ENCODE measurements at regions not wholly inside any gene's neighbourhood (a gene's known extent, or its start where the extent isn't known, plus 50 kb on each side); places are given as distances from the start of the nearest gene placed in this dataset.

- no peaks in the 10 kb centered on the region for H3K9me3 ChIP-seq
- POLR2A ChIA-PET = no interaction called here
- no peaks in the 10 kb centered on the region for H4K20me1 ChIP-seq (ENCODE audit: insufficient read depth)
- no peaks in the 10 kb centered on the region for H3K36me3 ChIP-seq (replicated peaks in 1 of 2; ENCODE audit: control insufficient read depth in 1 of 2, insufficient read depth in 2 of 2, low read length in 1 of 2)
- no peak overlapping the region for H3K27ac ChIP-seq (ENCODE audit: low read depth in 2 of 2, low read length in 1 of 2)
- no peak for TF ChIP-seq FOSL2 (IDR thresholded peaks at IDR 0.05; ENCODE audit: borderline replicate concordance, low read depth)
- TF ChIP-seq MEF2A (IDR thresholded peaks at IDR 0.05; ENCODE audit: borderline replicate concordance, low read depth) = no peak
- no peak for TF ChIP-seq MXI1 (IDR thresholded peaks at IDR 0.05; ENCODE audit: low read depth, low read length)
- TF ChIP-seq NFIC (IDR thresholded peaks at IDR 0.05; ENCODE audit: borderline replicate concordance) = no peak
- TF ChIP-seq EP300 (IDR thresholded peaks at IDR 0.05; ENCODE audit: borderline replicate concordance in 1 of 2, low read depth in 1 of 2, low read length in 1 of 2) = no peak
- TF ChIP-seq CHD2 (IDR thresholded peaks at IDR 0.05; ENCODE audit: low read length, partially characterized antibody) = no peak
- no peak for TF ChIP-seq TCF12 (IDR thresholded peaks at IDR 0.05)
- TF ChIP-seq, protein P1, sequence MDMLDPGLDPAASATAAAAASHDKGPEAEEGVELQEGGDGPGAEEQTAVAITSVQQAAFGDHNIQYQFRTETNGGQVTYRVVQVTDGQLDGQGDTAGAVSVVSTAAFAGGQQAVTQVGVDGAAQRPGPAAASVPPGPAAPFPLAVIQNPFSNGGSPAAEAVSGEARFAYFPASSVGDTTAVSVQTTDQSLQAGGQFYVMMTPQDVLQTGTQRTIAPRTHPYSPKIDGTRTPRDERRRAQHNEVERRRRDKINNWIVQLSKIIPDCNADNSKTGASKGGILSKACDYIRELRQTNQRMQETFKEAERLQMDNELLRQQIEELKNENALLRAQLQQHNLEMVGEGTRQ (IDR thresholded peaks at IDR 0.05; ENCODE audit: borderline replicate concordance, low read depth, low read length) = no peak
- TF ChIP-seq RFX5 (IDR thresholded peaks at IDR 0.05; ENCODE audit: low read length) = no peak
- TF ChIP-seq SIN3A (IDR thresholded peaks at IDR 0.05; ENCODE audit: borderline replicate concordance, low read depth, low read length) = no peak
- TF ChIP-seq, protein P2, sequence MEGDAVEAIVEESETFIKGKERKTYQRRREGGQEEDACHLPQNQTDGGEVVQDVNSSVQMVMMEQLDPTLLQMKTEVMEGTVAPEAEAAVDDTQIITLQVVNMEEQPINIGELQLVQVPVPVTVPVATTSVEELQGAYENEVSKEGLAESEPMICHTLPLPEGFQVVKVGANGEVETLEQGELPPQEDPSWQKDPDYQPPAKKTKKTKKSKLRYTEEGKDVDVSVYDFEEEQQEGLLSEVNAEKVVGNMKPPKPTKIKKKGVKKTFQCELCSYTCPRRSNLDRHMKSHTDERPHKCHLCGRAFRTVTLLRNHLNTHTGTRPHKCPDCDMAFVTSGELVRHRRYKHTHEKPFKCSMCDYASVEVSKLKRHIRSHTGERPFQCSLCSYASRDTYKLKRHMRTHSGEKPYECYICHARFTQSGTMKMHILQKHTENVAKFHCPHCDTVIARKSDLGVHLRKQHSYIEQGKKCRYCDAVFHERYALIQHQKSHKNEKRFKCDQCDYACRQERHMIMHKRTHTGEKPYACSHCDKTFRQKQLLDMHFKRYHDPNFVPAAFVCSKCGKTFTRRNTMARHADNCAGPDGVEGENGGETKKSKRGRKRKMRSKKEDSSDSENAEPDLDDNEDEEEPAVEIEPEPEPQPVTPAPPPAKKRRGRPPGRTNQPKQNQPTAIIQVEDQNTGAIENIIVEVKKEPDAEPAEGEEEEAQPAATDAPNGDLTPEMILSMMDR (IDR thresholded peaks at IDR 0.05) = no peak
- H2AFZ ChIP-seq (ENCODE audit: low read depth) = no peak overlapping the region
- WGBS (ENCODE audit: low lambda C conversion rate) = 91% methylated on average over 3 of the region's 3 CpGs
- H3K9me2 ChIP-seq = no peaks in the 10 kb centered on the region
- CTCF ChIA-PET = no interaction called here
- H3F3A ChIP-seq (replicated peaks; ENCODE audit: insufficient read depth) = no peaks in the 10 kb centered on the region
- H3K27me3 ChIP-seq (ENCODE audit: insufficient read depth) = no peaks in the 10 kb centered on the region
- no peak overlapping the region for H3K9ac ChIP-seq
- no peak overlapping the region for H3K4me3 ChIP-seq (ENCODE audit: low read depth in 2 of 2, low read length in 1 of 2)
- no peak for DNase-seq
- no peaks in the 10 kb centered on the region for H3K79me2 ChIP-seq (ENCODE audit: insufficient read depth)
- H3K4me1 ChIP-seq (ENCODE audit: control insufficient read depth in 1 of 2, insufficient read depth in 2 of 2, low read depth in 1 of 2, low read length in 1 of 2) = peaks cover 0 to 2% of the 10 kb centered on the region in 2 experiments; a peak in 1 of 4 replicates
- H3K4me2 ChIP-seq = no peak overlapping the region
These were observed 359.9 kb downstream of the ETS1 start for GRCh38 chr11:128227466-128227865.

- TF ChIP-seq YY1 (IDR thresholded peaks at IDR 0.05; ENCODE audit: low read depth) (no peak), EZH2phosphoT487 (IDR thresholded peaks at IDR 0.05; ENCODE audit: borderline replicate concordance, low read depth) (no peak), RAD21 (IDR thresholded peaks at IDR 0.05; ENCODE audit: low read length) (no peak), NRF1 (IDR thresholded peaks at IDR 0.05; ENCODE audit: low read depth, low read length) (no peak), TAF1 (IDR thresholded peaks at IDR 0.05; ENCODE audit: borderline replicate concordance, low read depth, low read length) (no peak), SMC3 (IDR thresholded peaks at IDR 0.05; ENCODE audit: low read depth, low read length) (no peak), RXRA (IDR thresholded peaks at IDR 0.05; ENCODE audit: borderline replicate concordance, low read depth) (no peak), JUND (IDR thresholded peaks at IDR 0.05) (no peak), ELF1 (IDR thresholded peaks at IDR 0.05) (no peak)
- no peak overlapping the region for H3K27ac ChIP-seq (ENCODE audit: low read depth in 2 of 2, low read length in 1 of 2)
- H3K4me3 ChIP-seq (ENCODE audit: low read depth in 2 of 2, low read length in 1 of 2) = no peak overlapping the region
- no peak overlapping the region for H3K9ac ChIP-seq
- H3K9me3 ChIP-seq = no peaks in the 10 kb centered on the region
- H4K20me1 ChIP-seq (ENCODE audit: insufficient read depth) = no peaks in the 10 kb centered on the region
- no peaks in the 10 kb centered on the region for H3K9me2 ChIP-seq
- ChIA-PET CTCF (no interaction called here), POLR2A (no interaction called here)
- peaks cover 0 to 2% of the 10 kb centered on the region in 2 experiments; a peak in 1 of 4 replicates for H3K4me1 ChIP-seq (ENCODE audit: control insufficient read depth in 1 of 2, insufficient read depth in 2 of 2, low read depth in 1 of 2, low read length in 1 of 2)
- DNase-seq = no peak
- no peak overlapping the region for H3K4me2 ChIP-seq
- WGBS (ENCODE audit: low lambda C conversion rate) = 95% methylated on average over 7 of the region's 7 CpGs
- H2AFZ ChIP-seq (ENCODE audit: low read depth) = no peak overlapping the region
- H3K27me3 ChIP-seq (ENCODE audit: insufficient read depth) = no peaks in the 10 kb centered on the region
- no peaks in the 10 kb centered on the region for H3K36me3 ChIP-seq (replicated peaks in 1 of 2; ENCODE audit: control insufficient read depth in 1 of 2, insufficient read depth in 2 of 2, low read length in 1 of 2)
- H3F3A ChIP-seq (replicated peaks; ENCODE audit: insufficient read depth) = no peaks in the 10 kb centered on the region
- H3K79me2 ChIP-seq (ENCODE audit: insufficient read depth) = no peaks in the 10 kb centered on the region
These were observed 361.1 kb downstream of the ETS1 start for GRCh38 chr11:128226106-128226716.

Data from SK-N-SH (cell line).